ENCODE measurements at regions not wholly inside any gene's neighbourhood (a gene's known extent, or its start where the extent isn't known, plus 50 kb on each side); places are given as distances from the start of the nearest gene placed in this dataset.
"Not testable (repeated sequence)": the region's sequence is repeated elsewhere in the genome, so short reads cannot be mapped to it uniquely, and the experiment has no call there.

DNA sequence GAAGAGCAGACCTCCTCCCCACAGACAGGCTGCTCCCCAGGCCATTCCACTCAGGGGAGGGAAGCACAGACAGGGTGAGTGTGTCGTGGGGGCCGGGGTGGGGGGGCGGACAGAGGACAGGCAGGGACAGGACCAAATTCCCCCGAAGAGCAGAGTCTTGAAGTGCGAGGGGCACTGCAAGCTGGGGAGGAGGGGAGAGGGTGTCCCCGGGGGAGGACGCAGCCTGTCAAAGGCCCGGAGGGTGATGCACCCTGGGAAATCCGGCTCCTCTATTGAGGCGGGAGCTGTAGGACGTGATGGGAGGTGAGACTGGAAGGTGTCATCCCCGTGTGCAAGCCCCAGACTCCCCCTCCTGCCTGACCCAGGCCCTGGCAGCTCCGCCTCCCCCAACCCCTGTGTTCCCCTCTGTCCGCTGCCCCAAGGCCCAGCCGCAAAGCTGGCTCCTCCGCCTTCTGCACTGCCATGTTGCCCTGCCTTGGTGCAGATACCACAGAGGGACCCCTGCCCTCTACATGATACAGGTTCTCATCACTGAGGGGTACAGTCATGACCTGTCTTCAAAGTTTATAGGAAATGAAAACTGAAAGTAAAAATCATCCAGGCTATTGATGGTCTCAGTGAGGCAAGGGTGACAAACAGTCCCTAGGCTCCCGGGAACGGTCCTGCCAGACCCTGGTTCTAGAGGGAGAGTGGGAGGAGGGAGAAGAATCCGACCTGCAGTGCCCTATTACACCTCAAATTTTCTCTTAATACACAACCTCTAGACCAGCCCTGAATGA, 76.3 kb upstream of the IQSEC1 start:
- no peak for DNase-seq (ENCODE audit: low spot score)

- DNase-seq (ENCODE audit: low spot score), result no peak
These were observed 75.5 kb upstream of the IQSEC1 start for GRCh38 chr3:13148561-13149329.

- no peak for DNase-seq (ENCODE audit: low spot score)
These were observed 74.9 kb upstream of the IQSEC1 start for GRCh38 chr3:13148126-13148525.

DNA sequence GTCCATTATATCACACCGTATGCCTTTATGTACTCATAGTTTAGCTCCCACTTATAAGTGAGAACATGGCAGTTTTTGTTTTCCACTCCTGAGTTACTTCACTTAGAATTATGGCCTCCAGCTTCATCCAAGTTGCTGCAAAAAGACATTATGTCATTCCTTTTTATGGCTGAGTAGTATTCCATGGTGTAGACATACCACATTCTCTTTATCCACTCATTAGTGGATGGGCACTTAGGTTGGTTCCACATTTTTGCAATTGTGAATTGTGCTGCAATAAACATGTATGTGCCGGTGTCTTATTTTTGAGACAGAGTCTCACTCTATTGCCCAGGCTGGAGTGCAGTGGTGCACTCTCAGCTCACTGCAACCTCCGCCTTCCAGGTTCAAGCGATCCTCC, 74.1 kb upstream of the IQSEC1 start:
- DNase-seq (ENCODE audit: low spot score), result no peak

GRCh38 chr3:13146643-13147143, 73.5 kb upstream of the IQSEC1 start:
- no peak for DNase-seq (ENCODE audit: low spot score)

- no peak for DNase-seq (ENCODE audit: low spot score)
These were observed 72.8 kb upstream of the IQSEC1 start for GRCh38 chr3:13145826-13146642.

DNA sequence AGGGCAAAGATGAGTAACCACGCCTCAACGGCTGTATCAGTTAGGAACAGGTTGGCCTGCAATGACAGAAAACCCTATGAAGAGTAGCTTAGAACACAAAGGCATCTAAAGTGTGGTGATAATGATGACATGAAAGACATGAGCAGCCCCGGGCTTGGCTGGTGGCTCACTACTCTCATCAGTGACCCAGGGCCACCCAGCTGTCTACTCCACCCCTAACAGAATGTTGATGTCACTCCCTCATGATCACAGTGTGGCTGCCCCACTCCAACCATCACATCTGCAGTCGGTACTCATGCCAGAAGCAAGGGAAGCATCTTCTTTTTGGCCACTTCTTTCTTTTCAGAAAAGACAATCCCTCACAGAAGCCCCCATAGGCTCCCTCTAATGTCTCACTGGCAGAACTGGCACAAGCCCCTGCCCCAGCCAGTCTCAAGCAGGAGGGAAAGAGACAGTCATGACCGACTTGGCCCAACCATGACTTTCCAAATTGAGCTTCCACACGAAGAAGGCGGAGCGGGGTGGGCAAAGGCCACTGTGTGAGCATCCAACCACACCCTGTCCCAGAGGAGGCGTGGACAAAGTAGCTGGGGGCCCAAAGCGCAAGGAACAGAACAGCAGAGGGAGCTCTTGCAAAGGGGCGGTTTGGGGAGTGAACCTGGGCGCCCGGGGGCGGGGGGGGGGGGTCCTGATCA, 72.0 kb upstream of the IQSEC1 start:
- DNase-seq (ENCODE audit: low spot score), result no peak

DNA sequence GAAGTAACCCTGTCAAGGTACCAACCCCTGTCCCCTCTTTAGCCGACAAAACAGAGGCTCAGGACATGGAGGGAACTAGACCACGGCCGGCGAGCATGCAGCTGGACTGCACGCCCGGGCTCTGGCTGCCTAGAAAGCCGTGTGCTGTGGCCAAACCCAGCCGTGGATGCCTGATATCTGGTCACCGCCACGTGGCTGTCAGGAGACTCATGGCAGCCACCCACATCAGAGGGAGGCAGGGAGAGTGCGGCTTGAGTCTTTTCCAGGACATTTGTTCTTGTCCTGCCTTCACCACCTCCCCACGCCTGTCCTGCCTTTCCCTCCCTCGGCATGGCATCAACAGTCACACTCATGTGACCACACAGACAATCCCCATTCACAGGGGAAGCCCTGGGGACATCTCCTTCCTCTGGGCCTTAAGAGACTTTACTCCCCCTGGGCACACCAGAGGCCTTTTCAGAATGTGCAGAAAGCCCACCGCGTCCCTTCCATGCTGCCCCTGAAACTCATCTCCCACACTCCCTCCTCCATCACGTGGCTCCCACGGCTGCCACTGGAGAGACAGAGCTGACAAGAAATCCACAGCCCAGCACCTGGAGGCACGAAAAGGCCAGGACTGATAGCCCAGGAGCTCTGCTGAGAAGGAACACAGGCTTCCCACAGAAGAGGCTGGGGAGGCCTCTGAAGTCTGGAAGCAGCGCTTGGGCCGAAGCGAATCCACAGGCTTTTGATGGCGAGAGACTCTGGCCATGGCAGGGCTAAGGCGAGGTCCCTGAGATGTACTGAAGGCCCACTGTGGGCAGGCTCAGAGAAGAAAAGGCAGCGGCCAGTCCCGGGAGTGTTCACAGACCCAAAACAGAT, 71.2 kb upstream of the IQSEC1 start:
- no peak for DNase-seq (ENCODE audit: low spot score)

GRCh38 chr3:13143381-13144004, 70.3 kb upstream of the IQSEC1 start:
- DNase-seq (ENCODE audit: low spot score), result no peak

GRCh38 chr3:13142552-13143380, 69.5 kb upstream of the IQSEC1 start:
- no peak for DNase-seq (ENCODE audit: low spot score)

- peak; percentile 30 for DNase-seq (ENCODE audit: low spot score)
These were observed 68.8 kb upstream of the IQSEC1 start for GRCh38 chr3:13141991-13142412.

- DNase-seq (ENCODE audit: low spot score), result no peak
These were observed 68.0 kb upstream of the IQSEC1 start for GRCh38 chr3:13141183-13141582.

- no peak for DNase-seq (ENCODE audit: low spot score)
These were observed 67.4 kb upstream of the IQSEC1 start for GRCh38 chr3:13140596-13140995.

GRCh38 chr3:13139471-13140065, 66.3 kb upstream of the IQSEC1 start:
- DNase-seq (ENCODE audit: low spot score), result no peak

GRCh38 chr3:13138833-13139145, 65.6 kb upstream of the IQSEC1 start:
- no peak for DNase-seq (ENCODE audit: low spot score)

- DNase-seq (ENCODE audit: low spot score), result no peak
These were observed 65.0 kb upstream of the IQSEC1 start for GRCh38 chr3:13137941-13138832.

- DNase-seq (ENCODE audit: low spot score), result not testable (repeated sequence)
These were observed 63.6 kb upstream of the IQSEC1 start for GRCh38 chr3:13136848-13137247.

GRCh38 chr3:13136426-13136825, 63.2 kb upstream of the IQSEC1 start:
- no peak for DNase-seq (ENCODE audit: low spot score)
